Keratinocyte (primary cell): ENCODE measurements at regions not wholly inside any gene's neighbourhood (a gene's known extent, or its start where the extent isn't known, plus 50 kb on each side); places are given as distances from the start of the nearest gene placed in this dataset.

Source experiments
- DNase-seq: peaks from one replicate; pipeline ENCODE4 v3.0.0-alpha.2; 2011; ENCODE audit warnings: low read depth, missing footprints, low spot score
- FAIRE-seq: peaks from 2 replicates; lab custom pipeline; 2011; peaks lifted over from hg19 to GRCh38; lab: Jason Lieb, UNC
- H2AFZ ChIP-seq: 2 replicates; pipeline ENCODE4 v1.6.0; 2012; ENCODE audit warnings: low read length, control low read depth, inconsistent platforms; ENCODE audit not compliant: control insufficient read depth
- H3K27ac ChIP-seq: 2 replicates; pipeline ENCODE4 v1.5.1; 2011; ENCODE audit warnings: low read length; ENCODE audit not compliant: control insufficient read depth, insufficient read depth
- H3K27me3 ChIP-seq: 3 replicates; pipeline ENCODE4 v1.6.0; 2011; ENCODE audit warnings: low read length; ENCODE audit not compliant: control insufficient read depth, insufficient read depth; ENCODE audit errors: extremely low read depth
- H3K36me3 ChIP-seq, 2 experiments: 2 replicates in 1 of 2; 3 replicates in 1 of 2; pipeline ENCODE4 v1.5.1; 2011; ENCODE audit warnings: low read length in 2 of 2, mild to moderate bottlenecking in 1 of 2; ENCODE audit not compliant: control insufficient read depth in 2 of 2, insufficient read depth in 2 of 2; ENCODE audit errors: extremely low read depth in 1 of 2
- H3K4me1 ChIP-seq: 3 replicates; pipeline ENCODE4 v1.5.1; 2011; ENCODE audit warnings: low read length; ENCODE audit not compliant: control insufficient read depth, insufficient read depth; ENCODE audit errors: extremely low read depth
- H3K4me2 ChIP-seq: 3 replicates; pipeline ENCODE4 v1.6.0; 2011; ENCODE audit warnings: low read depth, low read length; ENCODE audit not compliant: control insufficient read depth, insufficient read depth; ENCODE audit errors: extremely low read depth
- H3K4me3 ChIP-seq, 3 experiments: fragments of 200-600 bp in 1 of 3; sonication (generic) in 1 of 3; 2 replicates in 2 of 3; 3 replicates in 1 of 3; pipeline ENCODE4 v1.5.1; 2011 to 2016; ENCODE audit warnings: low read length in 3 of 3, mild to moderate bottlenecking in 3 of 3, control low read depth in 2 of 3, inconsistent platforms in 1 of 3, low read depth in 1 of 3, mixed read lengths in 1 of 3, mixed run types in 1 of 3, moderate library complexity in 1 of 3; ENCODE audit not compliant: control insufficient read depth in 2 of 3, insufficient read depth in 2 of 3; ENCODE audit errors: extremely low read depth in 1 of 3
- H3K79me2 ChIP-seq: 2 replicates; pipeline ENCODE4 v1.6.0; 2012; ENCODE audit warnings: low read length; ENCODE audit not compliant: control insufficient read depth, insufficient read depth
- H3K9ac ChIP-seq: 3 replicates; pipeline ENCODE4 v1.6.0; 2011; ENCODE audit warnings: low read length; ENCODE audit not compliant: control insufficient read depth, insufficient read depth; ENCODE audit errors: extremely low read depth
- H3K9me1 ChIP-seq: 3 replicates; pipeline ENCODE4 v1.6.0; 2011; ENCODE audit warnings: low read length; ENCODE audit not compliant: control insufficient read depth, insufficient read depth; ENCODE audit errors: extremely low read depth
- H3K9me3 ChIP-seq: 2 replicates; pipeline ENCODE4 v1.5.1; 2012; ENCODE audit warnings: low read depth, low read length; ENCODE audit not compliant: control insufficient read depth
- H4K20me1 ChIP-seq: 3 replicates; pipeline ENCODE4 v1.6.0; 2011; ENCODE audit warnings: low read length; ENCODE audit not compliant: control insufficient read depth, insufficient read depth; ENCODE audit errors: extremely low read depth
- CTCF ChIP-seq, 3 experiments: IDR thresholded peaks in 1 of 3; conservative IDR thresholded peaks in 1 of 3; optimal IDR thresholded peaks in 1 of 3; 2 replicates in 2 of 3; 3 replicates in 1 of 3; pipeline versions ENCODE3 to v1.5.1; 2011; ENCODE audit warnings: low read length in 3 of 3, mild to moderate bottlenecking in 3 of 3, moderate library complexity in 2 of 3, control low read depth in 1 of 3, inconsistent platforms in 1 of 3; ENCODE audit not compliant: insufficient read depth in 2 of 3; ENCODE audit errors: extremely low read depth in 1 of 3
- EZH2 ChIP-seq: IDR thresholded peaks from one replicate; pipeline ENCODE4 v1.6.1; 2012; ENCODE audit warnings: inconsistent platforms, mild to moderate bottlenecking, low read length, moderate library complexity
- dilution Hi-C: fragments of 300-500 bp; cut with MboI; formaldehyde crosslinking; loops from one replicate; pipeline ENCODE4 v1.7.0; 2020; ENCODE audit warnings: low sequenced_read_pairs; ENCODE audit not compliant: extremely low pct_ligation_motif_present

- no peak overlapping the region for H2AFZ ChIP-seq
- dilution Hi-C loops = no loop called here
- no peaks in the 10 kb centered on the region for H3K36me3 ChIP-seq
- DNase-seq (no peak), FAIRE-seq (no peak)
- no peaks in the 10 kb centered on the region for H4K20me1 ChIP-seq
- H3K79me2 ChIP-seq = no peaks in the 10 kb centered on the region
- H3K9ac ChIP-seq = no peak overlapping the region
- H3K4me1 ChIP-seq = no peaks in the 10 kb centered on the region
- H3K27ac ChIP-seq = no peak overlapping the region
- no peak overlapping the region for H3K4me3 ChIP-seq
- H3K4me2 ChIP-seq = no peak overlapping the region
- TF ChIP-seq EZH2 (no peak), CTCF (optimal IDR thresholded peaks at IDR 0.05 in 1 of 3, IDR thresholded peaks at IDR 0.05 in 1 of 3, conservative IDR thresholded peaks at IDR 0.05 in 1 of 3; ENCODE audit: extremely low read depth in 1 of 3, insufficient read depth in 2 of 3, low read length in 3 of 3) (no peak)
- no peaks in the 10 kb centered on the region for H3K9me3 ChIP-seq
- H3K9me1 ChIP-seq = no peaks in the 10 kb centered on the region
- H3K27me3 ChIP-seq = no peaks in the 10 kb centered on the region
These were observed 234.5 kb upstream of the COBL start for GRCh38 chr7:51551070-51551469.

GRCh38 chr7:51545131-51545530 is 228.5 kb upstream of the COBL start:
- DNase-seq (no peak), FAIRE-seq (no peak)
- H3K27ac ChIP-seq = no peak overlapping the region
- no peak overlapping the region for H3K4me2 ChIP-seq
- H3K4me3 ChIP-seq = no peak overlapping the region
- TF ChIP-seq EZH2 (no peak), CTCF (optimal IDR thresholded peaks at IDR 0.05 in 1 of 3, IDR thresholded peaks at IDR 0.05 in 1 of 3, conservative IDR thresholded peaks at IDR 0.05 in 1 of 3; ENCODE audit: extremely low read depth in 1 of 3, insufficient read depth in 2 of 3, low read length in 3 of 3) (no peak)
- no peaks in the 10 kb centered on the region for H3K9me1 ChIP-seq
- H4K20me1 ChIP-seq = no peaks in the 10 kb centered on the region
- no peaks in the 10 kb centered on the region for H3K36me3 ChIP-seq
- H2AFZ ChIP-seq = no peak overlapping the region
- no peak overlapping the region for H3K9ac ChIP-seq
- no peaks in the 10 kb centered on the region for H3K4me1 ChIP-seq
- no peaks in the 10 kb centered on the region for H3K27me3 ChIP-seq
- dilution Hi-C loops = no loop called here
- H3K79me2 ChIP-seq = no peaks in the 10 kb centered on the region
- no peaks in the 10 kb centered on the region for H3K9me3 ChIP-seq
